ENCODE measurements at regions not wholly inside any gene's neighbourhood (a gene's known extent, or its start where the extent isn't known, plus 50 kb on each side); places are given as distances from the start of the nearest gene placed in this dataset.

GRCh38 chr5:133760532-133760931 is 148.2 kb upstream of the FSTL4 start:
- H3K9me2 ChIP-seq (ENCODE audit: low read depth, low read length): no peaks in the 10 kb centered on the region

GRCh38 chr5:133758641-133759040 is 146.3 kb upstream of the FSTL4 start:
- H3K9ac ChIP-seq (ENCODE audit: low read length): no peak overlapping the region
- H4K20me1 ChIP-seq (ENCODE audit: insufficient read depth, low read length): no peaks in the 10 kb centered on the region
- H3K36me3 ChIP-seq (ENCODE audit: insufficient read depth, low read length): no peaks in the 10 kb centered on the region
- H3K9me2 ChIP-seq (ENCODE audit: low read depth, low read length): no peaks in the 10 kb centered on the region
- H3K9me3 ChIP-seq (ENCODE audit: low read length): no peaks in the 10 kb centered on the region
- TF ChIP-seq EZH2 (IDR thresholded peaks at IDR 0.05; ENCODE audit: borderline replicate concordance, low read length): no peak
- TF ChIP-seq CTCF (IDR thresholded peaks at IDR 0.05; ENCODE audit: low read length): no peak
- H3K4me1 ChIP-seq (ENCODE audit: insufficient read depth, low read length, severe bottlenecking): no peaks in the 10 kb centered on the region
- H2AFZ ChIP-seq (ENCODE audit: low read length): no peak overlapping the region
- no peak overlapping the region for H3K27ac ChIP-seq (ENCODE audit: low read depth, low read length, poor library complexity, severe bottlenecking)
- H3F3A ChIP-seq (ENCODE audit: insufficient read depth, low read length): no peaks in the 10 kb centered on the region
- no peak overlapping the region for H3K4me3 ChIP-seq (ENCODE audit: low read depth, low read length, poor library complexity, severe bottlenecking)
- H3K27me3 ChIP-seq (ENCODE audit: insufficient read depth, low read length): no peaks in the 10 kb centered on the region; the same call in 1 of the 2 replicates
- H3K4me2 ChIP-seq (ENCODE audit: low read length): no peak overlapping the region
- H3K79me2 ChIP-seq (ENCODE audit: insufficient read depth, low read length): no peaks in the 10 kb centered on the region

More at GRCh38 chr5:133760532-133760931, 148.2 kb upstream of the FSTL4 start:
- no peak for TF ChIP-seq CTCF (IDR thresholded peaks at IDR 0.05; ENCODE audit: low read length)
- no peak for TF ChIP-seq EZH2 (IDR thresholded peaks at IDR 0.05; ENCODE audit: borderline replicate concordance, low read length)
- no peaks in the 10 kb centered on the region for H3K9me3 ChIP-seq (ENCODE audit: low read length)
- no peaks in the 10 kb centered on the region for H4K20me1 ChIP-seq (ENCODE audit: insufficient read depth, low read length)
- H3K79me2 ChIP-seq (ENCODE audit: insufficient read depth, low read length): no peaks in the 10 kb centered on the region
- no peak overlapping the region for H3K27ac ChIP-seq (ENCODE audit: low read depth, low read length, poor library complexity, severe bottlenecking)
- no peaks in the 10 kb centered on the region for H3K4me1 ChIP-seq (ENCODE audit: insufficient read depth, low read length, severe bottlenecking)
- no peaks in the 10 kb centered on the region; the same call in 1 of the 2 replicates for H3K27me3 ChIP-seq (ENCODE audit: insufficient read depth, low read length)
- H3K36me3 ChIP-seq (ENCODE audit: insufficient read depth, low read length): no peaks in the 10 kb centered on the region
- no peaks in the 10 kb centered on the region for H3F3A ChIP-seq (ENCODE audit: insufficient read depth, low read length)
- H2AFZ ChIP-seq (ENCODE audit: low read length): no peak overlapping the region
- no peak overlapping the region for H3K9ac ChIP-seq (ENCODE audit: low read length)
- no peak overlapping the region for H3K4me2 ChIP-seq (ENCODE audit: low read length)
- H3K4me3 ChIP-seq (ENCODE audit: low read depth, low read length, poor library complexity, severe bottlenecking): no peak overlapping the region

GRCh38 chr5:133757396-133757945 is 145.1 kb upstream of the FSTL4 start:
- Histone ChIP-seq H3K9me2 (ENCODE audit: low read depth, low read length) (no peaks in the 10 kb centered on the region), H3K27ac (ENCODE audit: low read depth, low read length, poor library complexity, severe bottlenecking) (no peak overlapping the region)
- no peak for TF ChIP-seq CTCF (IDR thresholded peaks at IDR 0.05; ENCODE audit: low read length)
- TF ChIP-seq EZH2 (IDR thresholded peaks at IDR 0.05; ENCODE audit: borderline replicate concordance, low read length): no peak

More at GRCh38 chr5:133757396-133757945, 145.1 kb upstream of the FSTL4 start:
- Histone ChIP-seq H4K20me1 (ENCODE audit: insufficient read depth, low read length) (no peaks in the 10 kb centered on the region), H3K9me3 (ENCODE audit: low read length) (no peaks in the 10 kb centered on the region), H3K27me3 (ENCODE audit: insufficient read depth, low read length) (no peaks in the 10 kb centered on the region; the same call in 1 of the 2 replicates), H3F3A (ENCODE audit: insufficient read depth, low read length) (no peaks in the 10 kb centered on the region), H3K4me1 (ENCODE audit: insufficient read depth, low read length, severe bottlenecking) (no peaks in the 10 kb centered on the region), H2AFZ (ENCODE audit: low read length) (no peak overlapping the region), H3K4me3 (ENCODE audit: low read depth, low read length, poor library complexity, severe bottlenecking) (no peak overlapping the region), H3K79me2 (ENCODE audit: insufficient read depth, low read length) (no peaks in the 10 kb centered on the region), H3K4me2 (ENCODE audit: low read length) (no peak overlapping the region), H3K9ac (ENCODE audit: low read length) (no peak overlapping the region), H3K36me3 (ENCODE audit: insufficient read depth, low read length) (no peaks in the 10 kb centered on the region)

All from OCI-LY1 (cell line).